ENCODE measurements at regions not wholly inside any gene's neighbourhood (a gene's known extent, or its start where the extent isn't known, plus 50 kb on each side); places are given as distances from the start of the nearest gene placed in this dataset.

DNA sequence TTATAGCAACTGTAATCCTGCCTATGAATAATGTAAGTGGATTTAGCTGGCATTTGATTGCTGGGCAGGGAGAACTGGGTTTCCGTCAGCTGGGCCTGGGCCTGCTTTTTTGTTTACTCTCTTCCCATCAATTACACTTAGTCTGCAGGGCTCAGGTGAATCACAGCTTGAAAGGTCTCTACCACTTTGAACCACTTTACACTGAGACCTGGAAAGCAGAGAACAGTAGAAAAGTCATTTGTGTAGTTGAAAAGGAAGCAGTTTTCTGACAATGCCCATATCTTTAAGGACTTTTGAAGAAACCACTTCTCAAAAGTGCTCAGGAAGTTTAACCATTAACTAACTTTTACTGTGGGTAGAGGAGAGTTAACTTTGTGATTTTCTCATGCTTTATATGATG is 315.4 kb upstream of the SASH1 start:
- TF ChIP-seq POLR2A (IDR thresholded peaks at IDR 0.05), result no peak
- TF ChIP-seq, protein P1, sequence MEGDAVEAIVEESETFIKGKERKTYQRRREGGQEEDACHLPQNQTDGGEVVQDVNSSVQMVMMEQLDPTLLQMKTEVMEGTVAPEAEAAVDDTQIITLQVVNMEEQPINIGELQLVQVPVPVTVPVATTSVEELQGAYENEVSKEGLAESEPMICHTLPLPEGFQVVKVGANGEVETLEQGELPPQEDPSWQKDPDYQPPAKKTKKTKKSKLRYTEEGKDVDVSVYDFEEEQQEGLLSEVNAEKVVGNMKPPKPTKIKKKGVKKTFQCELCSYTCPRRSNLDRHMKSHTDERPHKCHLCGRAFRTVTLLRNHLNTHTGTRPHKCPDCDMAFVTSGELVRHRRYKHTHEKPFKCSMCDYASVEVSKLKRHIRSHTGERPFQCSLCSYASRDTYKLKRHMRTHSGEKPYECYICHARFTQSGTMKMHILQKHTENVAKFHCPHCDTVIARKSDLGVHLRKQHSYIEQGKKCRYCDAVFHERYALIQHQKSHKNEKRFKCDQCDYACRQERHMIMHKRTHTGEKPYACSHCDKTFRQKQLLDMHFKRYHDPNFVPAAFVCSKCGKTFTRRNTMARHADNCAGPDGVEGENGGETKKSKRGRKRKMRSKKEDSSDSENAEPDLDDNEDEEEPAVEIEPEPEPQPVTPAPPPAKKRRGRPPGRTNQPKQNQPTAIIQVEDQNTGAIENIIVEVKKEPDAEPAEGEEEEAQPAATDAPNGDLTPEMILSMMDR (IDR thresholded peaks at IDR 0.05), result no peak
- WGBS, 2 donors, result 56 to 79% methylated on average over 1 of the region's 1 CpG

GRCh38 chr6:148035806-148036390 is 306.7 kb upstream of the SASH1 start:
- TF ChIP-seq, protein P1 (IDR thresholded peaks at IDR 0.05), result no peak
- no peak for TF ChIP-seq POLR2A (IDR thresholded peaks at IDR 0.05)
- WGBS, 2 donors, result 83 to 85% methylated on average over 7 of the region's 7 CpGs
- no peak overlapping the region for H3K4me3 ChIP-seq (ENCODE audit: low read depth, poor library complexity, severe bottlenecking)
- intact Hi-C loops (cut with DNase I; ENCODE audit: low total_unique reads), result no loop called here
- DNase-seq (ENCODE audit: low spot score in 2 of 2), result no peak

More for the DNA sequence above, 315.4 kb upstream of the SASH1 start:
- intact Hi-C loops (cut with DNase I; ENCODE audit: low total_unique reads), result no loop called here
- no peak overlapping the region for H3K4me3 ChIP-seq (ENCODE audit: low read depth, poor library complexity, severe bottlenecking)
- DNase-seq (ENCODE audit: low spot score in 2 of 2), result no peak

- TF ChIP-seq POLR2A (IDR thresholded peaks at IDR 0.05), result no peak
- TF ChIP-seq, protein P1 (IDR thresholded peaks at IDR 0.05), result no peak
- intact Hi-C loops (cut with DNase I; ENCODE audit: low total_unique reads), result no loop called here
- no peak for DNase-seq (ENCODE audit: low spot score in 2 of 2)
- WGBS, 2 donors, result 76 to 77% methylated on average over 3 of the region's 3 CpGs
- H3K4me3 ChIP-seq (ENCODE audit: low read depth, poor library complexity, severe bottlenecking), result no peak overlapping the region
These were observed 305.1 kb upstream of the SASH1 start for GRCh38 chr6:148037496-148037895.

GRCh38 chr6:148041546-148041945 is 301.1 kb upstream of the SASH1 start:
- WGBS, 2 donors, result 41 to 47% methylated on average over 4 of the region's 4 CpGs
- intact Hi-C loops (cut with DNase I; ENCODE audit: low total_unique reads), result no loop called here
- H3K4me3 ChIP-seq (ENCODE audit: low read depth, poor library complexity, severe bottlenecking), result no peak overlapping the region
- DNase-seq (ENCODE audit: low spot score in 2 of 2), result no peak
- TF ChIP-seq, protein P1 (IDR thresholded peaks at IDR 0.05), result no peak
- no peak for TF ChIP-seq POLR2A (IDR thresholded peaks at IDR 0.05)

GRCh38 chr6:148042536-148042935 is 300.1 kb upstream of the SASH1 start:
- TF ChIP-seq, protein P1 (IDR thresholded peaks at IDR 0.05), result no peak
- TF ChIP-seq POLR2A (IDR thresholded peaks at IDR 0.05), result no peak
- DNase-seq (ENCODE audit: low spot score in 2 of 2), result no peak
- 61 to 67% methylated on average over 1 of the region's 1 CpG for WGBS, 2 donors
- H3K4me3 ChIP-seq (ENCODE audit: low read depth, poor library complexity, severe bottlenecking), result no peak overlapping the region
- intact Hi-C loops (cut with DNase I; ENCODE audit: low total_unique reads), result no loop called here

GRCh38 chr6:148044261-148044751 is 298.3 kb upstream of the SASH1 start:
- no peak for DNase-seq (ENCODE audit: low spot score in 2 of 2)
- intact Hi-C loops (cut with DNase I; ENCODE audit: low total_unique reads), result no loop called here
- 70 to 72% methylated on average over 1 of the region's 1 CpG for WGBS, 2 donors
- TF ChIP-seq POLR2A (IDR thresholded peaks at IDR 0.05), result no peak
- TF ChIP-seq, protein P1 (IDR thresholded peaks at IDR 0.05), result no peak
- no peak overlapping the region for H3K4me3 ChIP-seq (ENCODE audit: low read depth, poor library complexity, severe bottlenecking)
